A549 (cell line): ENCODE measurements at regions not wholly inside any gene's neighbourhood (a gene's known extent, or its start where the extent isn't known, plus 50 kb on each side); places are given as distances from the start of the nearest gene placed in this dataset.

Experiments
- CEBPB ChIP-seq, 2 experiments: fragments of >200 bp in 1 of 2; sonication (Bioruptor Twin) in 1 of 2; formaldehyde crosslinking in 1 of 2; IDR thresholded peaks; 2 replicates each; pipeline ENCODE4 v1.6.1; 2012 to 2016
- ELK1 ChIP-seq: fragments of 150-350 bp; IDR thresholded peaks from 2 replicates; pipeline ENCODE4 v1.6.1; 2014; ENCODE audit warnings: low read depth, mild to moderate bottlenecking, low read length
- HDAC2 ChIP-seq: fragments of 200-600 bp; sonication (generic); IDR thresholded peaks from 2 replicates; pipeline ENCODE4 v1.6.1; 2016
- KDM1A ChIP-seq: fragments of 200-600 bp; sonication (generic); IDR thresholded peaks from 2 replicates; pipeline ENCODE4 v1.6.1; 2016; ENCODE audit warnings: low read depth, mild to moderate bottlenecking
- MAFK ChIP-seq: fragments of 450-650 bp; IDR thresholded peaks from 2 replicates; pipeline ENCODE4 v1.6.1; 2014; ENCODE audit not compliant: partially characterized antibody
- NR3C1 ChIP-seq: fragments of >200 bp; sonication (Bioruptor Twin); formaldehyde crosslinking; IDR thresholded peaks from 3 replicates; pipeline ENCODE4 v1.6.1; 2017
- PBX3 ChIP-seq: IDR thresholded peaks from 2 replicates; pipeline ENCODE4 v1.6.1; 2012
- POLR2A ChIP-seq: IDR thresholded peaks from 2 replicates; pipeline ENCODE4 v1.6.1; 2012; ENCODE audit warnings: mild to moderate bottlenecking, low read length
- RAD21 ChIP-seq, 2 experiments: fragments of >200 bp in 1 of 2; sonication (Bioruptor Twin) in 1 of 2; formaldehyde crosslinking in 1 of 2; IDR thresholded peaks in 1 of 2; conservative IDR thresholded peaks in 1 of 2; 2 replicates in 1 of 2; 3 replicates in 1 of 2; pipeline ENCODE4 v1.6.1; 2012 to 2018; ENCODE audit warnings: inconsistent platforms in 1 of 2
- SMC3 ChIP-seq: fragments of >200 bp; sonication (Bioruptor Twin); formaldehyde crosslinking; IDR thresholded peaks from 3 replicates; pipeline ENCODE4 v1.6.1; 2018; ENCODE audit warnings: inconsistent platforms
- ZNF302 ChIP-seq: fragments of 250-450 bp; sonication (Bioruptor Pico); IDR thresholded peaks from 2 replicates; pipeline ENCODE4 v1.9.0; 2021; ENCODE audit warnings: inconsistent platforms, mild to moderate bottlenecking, moderate library complexity
- TF ChIP-seq, protein P1 (sequence below): fragments of >200 bp; sonication (Bioruptor Twin); formaldehyde crosslinking; IDR thresholded peaks from 3 replicates; pipeline ENCODE4 v1.5.1; 2016

DNA sequence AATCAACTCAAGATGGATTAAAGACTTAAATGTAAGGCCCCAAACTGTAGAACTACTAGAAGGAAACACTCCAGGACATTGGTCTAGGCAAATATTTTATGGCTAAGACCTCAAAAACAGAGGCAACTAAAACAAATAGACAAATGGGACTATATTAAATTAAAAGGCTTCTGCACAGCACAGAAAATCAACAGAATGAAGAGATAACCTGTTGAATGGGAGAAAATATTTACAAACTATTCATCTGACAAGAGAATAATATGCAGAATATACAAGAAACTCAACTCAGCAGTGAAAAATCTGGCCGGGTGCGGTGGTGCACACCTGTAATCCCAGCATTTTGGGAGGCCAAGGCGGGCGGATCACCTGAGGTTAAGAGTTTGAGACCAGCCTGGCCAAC lies 84.1 kb upstream of the HNRNPU start:
- TF ChIP-seq, protein P1, sequence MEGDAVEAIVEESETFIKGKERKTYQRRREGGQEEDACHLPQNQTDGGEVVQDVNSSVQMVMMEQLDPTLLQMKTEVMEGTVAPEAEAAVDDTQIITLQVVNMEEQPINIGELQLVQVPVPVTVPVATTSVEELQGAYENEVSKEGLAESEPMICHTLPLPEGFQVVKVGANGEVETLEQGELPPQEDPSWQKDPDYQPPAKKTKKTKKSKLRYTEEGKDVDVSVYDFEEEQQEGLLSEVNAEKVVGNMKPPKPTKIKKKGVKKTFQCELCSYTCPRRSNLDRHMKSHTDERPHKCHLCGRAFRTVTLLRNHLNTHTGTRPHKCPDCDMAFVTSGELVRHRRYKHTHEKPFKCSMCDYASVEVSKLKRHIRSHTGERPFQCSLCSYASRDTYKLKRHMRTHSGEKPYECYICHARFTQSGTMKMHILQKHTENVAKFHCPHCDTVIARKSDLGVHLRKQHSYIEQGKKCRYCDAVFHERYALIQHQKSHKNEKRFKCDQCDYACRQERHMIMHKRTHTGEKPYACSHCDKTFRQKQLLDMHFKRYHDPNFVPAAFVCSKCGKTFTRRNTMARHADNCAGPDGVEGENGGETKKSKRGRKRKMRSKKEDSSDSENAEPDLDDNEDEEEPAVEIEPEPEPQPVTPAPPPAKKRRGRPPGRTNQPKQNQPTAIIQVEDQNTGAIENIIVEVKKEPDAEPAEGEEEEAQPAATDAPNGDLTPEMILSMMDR, result no peak
- TF ChIP-seq POLR2A (no peak), HDAC2 (no peak), PBX3 (no peak), MAFK (no peak), SMC3 (no peak), RAD21 (conservative IDR thresholded peaks at IDR 0.05 in 1 of 2, IDR thresholded peaks at IDR 0.05 in 1 of 2) (no peak), CEBPB (IDR thresholded peaks at IDR 0.05) (no peak), ZNF302 (no peak), ELK1 (no peak), NR3C1 (no peak), KDM1A (no peak)
